Activated T-cell treated with anti-CD3 and anti-CD28 coated beads for 24 hours (primary cell): ENCODE measurements at regions not wholly inside any gene's neighbourhood (a gene's known extent, or its start where the extent isn't known, plus 50 kb on each side); places are given as distances from the start of the nearest gene placed in this dataset.
A peak's percentile ranks its signal among the peaks of the same experiment; 100 is the strongest.
"Not testable (repeated sequence)": the region's sequence is repeated elsewhere in the genome, so short reads cannot be mapped to it uniquely, and the experiment has no call there.

Experiments used
- DNase-seq: peaks from one replicate; pipeline ENCODE4 v3.0.0-alpha.2; 2020; ENCODE audit warnings: low read depth

- DNase-seq = no peak
Observed at GRCh38 chr1:185468626-185469025, 151.6 kb upstream of the IVNS1ABP start.

- DNase-seq = no peak
Observed at GRCh38 chr1:185467122-185467521, 150.1 kb upstream of the IVNS1ABP start.

- DNase-seq = no peak
Observed at GRCh38 chr1:185464777-185465176, 147.7 kb upstream of the IVNS1ABP start.

- DNase-seq = no peak
Observed at GRCh38 chr1:185463433-185463832, 146.4 kb upstream of the IVNS1ABP start.

- no peak for DNase-seq
Observed at GRCh38 chr1:185463011-185463410, 146.0 kb upstream of the IVNS1ABP start.

GRCh38 chr1:185460723-185461122 lies 143.7 kb upstream of the IVNS1ABP start:
- DNase-seq = not testable (repeated sequence)

GRCh38 chr1:185459141-185459540 lies 142.1 kb upstream of the IVNS1ABP start:
- DNase-seq = no peak

GRCh38 chr1:185458670-185459069 lies 141.6 kb upstream of the IVNS1ABP start:
- no peak for DNase-seq

- no peak for DNase-seq
Observed at GRCh38 chr1:185453496-185454192, 136.6 kb upstream of the IVNS1ABP start.

GRCh38 chr1:185450917-185451316 lies 133.9 kb upstream of the IVNS1ABP start:
- DNase-seq = no peak

GRCh38 chr1:185450060-185450788 lies 133.2 kb upstream of the IVNS1ABP start:
- no peak for DNase-seq

GRCh38 chr1:185449378-185450059 lies 132.5 kb upstream of the IVNS1ABP start:
- DNase-seq = no peak

- DNase-seq = no peak
Observed at GRCh38 chr1:185448591-185449186, 131.6 kb upstream of the IVNS1ABP start.

- no peak for DNase-seq
Observed at GRCh38 chr1:185446131-185446530, 129.1 kb upstream of the IVNS1ABP start.

GRCh38 chr1:185445594-185445993 lies 128.6 kb upstream of the IVNS1ABP start:
- DNase-seq = no peak

GRCh38 chr1:185444676-185445075 lies 127.6 kb upstream of the IVNS1ABP start:
- no peak for DNase-seq

GRCh38 chr1:185442050-185442449 lies 125.0 kb upstream of the IVNS1ABP start:
- DNase-seq = no peak

GRCh38 chr1:185441605-185442004 lies 124.6 kb upstream of the IVNS1ABP start:
- no peak for DNase-seq

GRCh38 chr1:185440877-185441276 lies 123.8 kb upstream of the IVNS1ABP start:
- no peak for DNase-seq

- DNase-seq = peak; percentile 20
Observed at GRCh38 chr1:185439727-185440415, 122.8 kb upstream of the IVNS1ABP start.

- DNase-seq = no peak
Observed at GRCh38 chr1:185438936-185439335, 121.9 kb upstream of the IVNS1ABP start.
